Nephron (organoid): ENCODE measurements at regions not wholly inside any gene's neighbourhood (a gene's known extent, or its start where the extent isn't known, plus 50 kb on each side); places are given as distances from the start of the nearest gene placed in this dataset.

Experiments used
- H3K27ac Mint-ChIP-seq, 3 experiments: 2 replicates each; pipeline ENCODE4 v1.8.0; 2020; ENCODE audit warnings: mixed read lengths in 3 of 3, mild to moderate bottlenecking in 2 of 3, moderate library complexity in 1 of 3
- H3K27me3 Mint-ChIP-seq: 2 replicates; pipeline ENCODE4 v1.8.0; 2021; ENCODE audit warnings: low read depth, mild to moderate bottlenecking, moderate library complexity, mixed read lengths
- H3K36me3 Mint-ChIP-seq: 2 replicates; pipeline ENCODE4 v1.8.0; 2020; ENCODE audit warnings: low read depth, mixed read lengths
- H3K4me1 Mint-ChIP-seq: 2 replicates; pipeline ENCODE4 v1.8.0; 2020; ENCODE audit warnings: mixed read lengths
- H3K4me3 Mint-ChIP-seq, 3 experiments: 2 replicates each; pipeline ENCODE4 v1.8.0; 2020; ENCODE audit warnings: mild to moderate bottlenecking in 3 of 3, mixed read lengths in 3 of 3, moderate library complexity in 2 of 3
- H3K9me3 Mint-ChIP-seq: 2 replicates; pipeline ENCODE4 v1.8.0; 2020; ENCODE audit warnings: mixed read lengths
- TF ChIP-seq, protein P1 (sequence below), 3 experiments: fragments of 200-600 bp; sonication (generic); IDR thresholded peaks; one replicate each; pipeline ENCODE4 v1.5.0; 2021; ENCODE audit warnings: antibody characterized with exemption in 3 of 3; ENCODE audit not compliant: unreplicated experiment in 3 of 3

DNA sequence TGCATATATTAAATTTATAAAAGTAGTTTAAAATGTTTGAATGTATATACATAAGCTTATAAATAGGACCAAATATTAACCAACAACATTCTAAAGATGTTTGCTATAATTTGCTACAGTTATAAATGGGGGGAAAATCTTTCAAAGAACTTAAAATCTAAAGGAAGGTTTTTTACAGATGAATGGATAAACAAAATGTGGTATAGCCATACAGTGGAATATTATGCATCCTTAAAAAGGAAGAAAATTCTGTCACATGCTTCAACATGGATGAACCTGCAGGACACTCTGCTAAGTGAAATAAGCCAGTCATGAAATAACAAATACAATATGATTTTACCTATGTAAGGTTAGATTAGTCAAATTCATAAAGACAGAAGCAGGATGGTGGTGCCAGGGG, 75.8 kb downstream of the TMEM17 start:
- Mint-ChIP-seq H3K9me3 (peaks cover 5% of the 10 kb centered on the region), H3K4me3 (no peak overlapping the region), H3K27me3 (no peaks in the 10 kb centered on the region), H3K36me3 (no peaks in the 10 kb centered on the region), H3K27ac (no peak overlapping the region), H3K4me1 (no peaks in the 10 kb centered on the region)
- TF ChIP-seq, protein P1, sequence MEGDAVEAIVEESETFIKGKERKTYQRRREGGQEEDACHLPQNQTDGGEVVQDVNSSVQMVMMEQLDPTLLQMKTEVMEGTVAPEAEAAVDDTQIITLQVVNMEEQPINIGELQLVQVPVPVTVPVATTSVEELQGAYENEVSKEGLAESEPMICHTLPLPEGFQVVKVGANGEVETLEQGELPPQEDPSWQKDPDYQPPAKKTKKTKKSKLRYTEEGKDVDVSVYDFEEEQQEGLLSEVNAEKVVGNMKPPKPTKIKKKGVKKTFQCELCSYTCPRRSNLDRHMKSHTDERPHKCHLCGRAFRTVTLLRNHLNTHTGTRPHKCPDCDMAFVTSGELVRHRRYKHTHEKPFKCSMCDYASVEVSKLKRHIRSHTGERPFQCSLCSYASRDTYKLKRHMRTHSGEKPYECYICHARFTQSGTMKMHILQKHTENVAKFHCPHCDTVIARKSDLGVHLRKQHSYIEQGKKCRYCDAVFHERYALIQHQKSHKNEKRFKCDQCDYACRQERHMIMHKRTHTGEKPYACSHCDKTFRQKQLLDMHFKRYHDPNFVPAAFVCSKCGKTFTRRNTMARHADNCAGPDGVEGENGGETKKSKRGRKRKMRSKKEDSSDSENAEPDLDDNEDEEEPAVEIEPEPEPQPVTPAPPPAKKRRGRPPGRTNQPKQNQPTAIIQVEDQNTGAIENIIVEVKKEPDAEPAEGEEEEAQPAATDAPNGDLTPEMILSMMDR (IDR thresholded peaks at IDR 0.05; ENCODE audit: unreplicated experiment in 3 of 3): no peak

DNA sequence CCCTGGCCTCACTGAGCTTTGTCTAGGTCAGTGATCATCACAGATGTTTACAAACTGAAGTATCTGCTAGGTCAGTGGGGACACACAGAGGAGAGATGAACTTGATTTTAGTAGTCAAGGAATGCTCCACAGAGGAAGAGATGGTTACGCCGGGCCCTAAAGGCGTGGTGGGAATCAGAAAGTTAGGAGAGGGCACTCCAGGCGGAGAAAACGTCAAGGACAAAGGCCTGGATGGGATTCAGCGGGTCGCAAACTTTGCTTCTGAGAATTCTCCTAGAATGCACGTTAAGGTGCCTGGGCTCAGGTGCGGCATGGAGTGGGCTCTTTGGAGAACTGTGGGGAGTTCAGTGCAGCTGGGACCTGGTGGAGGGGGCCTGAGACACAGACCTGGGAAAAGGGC, 78.8 kb downstream of the TMEM17 start:
- H3K27me3 Mint-ChIP-seq: no peaks in the 10 kb centered on the region
- TF ChIP-seq, protein P1 (IDR thresholded peaks at IDR 0.05; ENCODE audit: unreplicated experiment in 3 of 3): no peak
- no peak overlapping the region for H3K4me3 Mint-ChIP-seq
- H3K4me1 Mint-ChIP-seq: no peaks in the 10 kb centered on the region
- H3K9me3 Mint-ChIP-seq: peaks cover 5% of the 10 kb centered on the region
- no peak overlapping the region for H3K27ac Mint-ChIP-seq
- no peaks in the 10 kb centered on the region for H3K36me3 Mint-ChIP-seq

DNA sequence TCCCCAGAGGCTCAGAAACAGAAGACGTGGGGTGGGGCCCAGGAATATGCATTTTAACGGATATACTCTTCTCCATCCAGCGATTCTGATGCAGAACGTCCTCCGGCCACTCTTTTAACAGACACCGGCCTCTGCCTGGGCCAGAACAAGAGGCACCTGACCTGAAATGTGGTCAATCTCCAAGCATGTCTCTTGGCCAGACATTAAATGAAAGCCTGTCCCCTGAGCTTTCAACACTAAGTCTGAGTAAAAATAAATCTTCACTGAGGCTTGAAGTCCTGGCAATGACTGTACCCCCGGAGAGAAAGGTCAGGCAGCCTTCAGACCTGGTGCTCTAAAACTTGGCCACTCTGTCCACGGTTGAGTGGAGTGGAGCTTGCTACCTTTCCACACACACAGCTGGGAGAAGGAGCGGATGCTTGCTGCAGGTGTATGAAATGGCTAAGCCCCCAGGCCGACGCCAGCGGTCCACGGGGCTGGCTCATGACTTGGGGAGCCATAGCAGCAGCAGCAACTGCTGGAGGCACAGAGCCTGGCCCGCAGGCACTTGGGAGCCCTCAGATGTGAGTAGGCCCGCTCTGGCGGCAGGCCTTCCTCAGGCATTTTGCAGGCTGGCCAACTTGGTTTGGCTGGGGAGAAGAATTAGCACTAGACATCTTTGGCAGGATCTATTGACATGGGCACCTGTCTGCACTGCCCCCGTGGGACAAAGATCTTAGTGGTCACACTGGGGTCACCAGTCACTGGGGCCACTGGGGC, 79.7 kb downstream of the TMEM17 start:
- peak overlapping the region in 1 of 3 experiments; percentile 25 for H3K27ac Mint-ChIP-seq
- H3K27me3 Mint-ChIP-seq: no peaks in the 10 kb centered on the region
- TF ChIP-seq, protein P1 (IDR thresholded peaks at IDR 0.05; ENCODE audit: unreplicated experiment in 3 of 3): no peak
- no peak overlapping the region for H3K4me3 Mint-ChIP-seq
- no peaks in the 10 kb centered on the region for H3K4me1 Mint-ChIP-seq
- peaks cover 11% of the 10 kb centered on the region for H3K9me3 Mint-ChIP-seq
- H3K36me3 Mint-ChIP-seq: no peaks in the 10 kb centered on the region

DNA sequence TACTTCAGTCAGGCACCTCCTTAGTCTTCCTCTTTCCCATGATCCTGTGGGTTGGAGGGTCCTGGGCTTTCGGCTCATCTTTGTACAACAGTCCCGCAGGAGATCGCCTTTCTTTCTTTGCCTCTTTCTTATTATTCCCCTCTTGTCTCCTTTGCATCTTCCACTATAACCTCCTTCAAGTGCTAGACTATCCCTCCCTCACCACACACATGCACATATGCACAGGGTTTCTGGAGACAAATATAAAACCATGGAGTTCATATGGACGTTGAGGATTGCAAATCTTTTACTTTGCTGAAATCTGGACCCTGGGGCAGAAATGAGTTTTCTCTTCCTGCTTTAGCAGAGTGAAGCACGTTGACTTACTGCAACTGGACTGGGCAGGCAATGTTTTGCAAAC, 80.3 kb downstream of the TMEM17 start:
- H3K27ac Mint-ChIP-seq: no peak overlapping the region
- peaks cover 13% of the 10 kb centered on the region for H3K9me3 Mint-ChIP-seq
- no peaks in the 10 kb centered on the region for H3K36me3 Mint-ChIP-seq

DNA sequence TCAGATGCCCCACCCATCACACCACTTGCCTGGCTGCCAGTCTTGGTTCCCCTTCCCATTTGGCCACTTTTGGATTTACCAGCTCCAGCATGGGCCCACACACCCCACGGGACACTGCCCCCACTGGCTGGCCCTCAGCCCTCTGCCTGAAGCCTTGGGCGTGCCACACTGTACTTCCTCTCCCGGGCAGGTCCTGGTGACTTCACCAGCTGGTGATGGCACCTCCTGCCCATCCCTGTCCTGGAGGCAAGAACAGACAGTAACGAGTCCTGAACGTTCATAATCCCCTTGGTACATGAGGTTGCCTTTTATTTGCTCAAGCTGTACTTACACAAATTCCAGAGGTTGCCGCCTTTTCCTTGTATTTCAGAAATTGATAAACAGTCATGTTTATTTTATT, 81.1 kb downstream of the TMEM17 start:
- no peaks in the 10 kb centered on the region for H3K27me3 Mint-ChIP-seq
- no peak overlapping the region for H3K27ac Mint-ChIP-seq
- TF ChIP-seq, protein P1 (IDR thresholded peaks at IDR 0.05; ENCODE audit: unreplicated experiment in 3 of 3): no peak
- no peak overlapping the region for H3K4me3 Mint-ChIP-seq
- H3K9me3 Mint-ChIP-seq: peaks cover 14% of the 10 kb centered on the region
- H3K36me3 Mint-ChIP-seq: no peaks in the 10 kb centered on the region
- H3K4me1 Mint-ChIP-seq: no peaks in the 10 kb centered on the region

More for the DNA sequence above, 80.3 kb downstream of the TMEM17 start:
- Mint-ChIP-seq H3K4me1 (no peaks in the 10 kb centered on the region), H3K27me3 (no peaks in the 10 kb centered on the region), H3K4me3 (no peak overlapping the region)
- TF ChIP-seq, protein P1 (IDR thresholded peaks at IDR 0.05; ENCODE audit: unreplicated experiment in 3 of 3): no peak

DNA sequence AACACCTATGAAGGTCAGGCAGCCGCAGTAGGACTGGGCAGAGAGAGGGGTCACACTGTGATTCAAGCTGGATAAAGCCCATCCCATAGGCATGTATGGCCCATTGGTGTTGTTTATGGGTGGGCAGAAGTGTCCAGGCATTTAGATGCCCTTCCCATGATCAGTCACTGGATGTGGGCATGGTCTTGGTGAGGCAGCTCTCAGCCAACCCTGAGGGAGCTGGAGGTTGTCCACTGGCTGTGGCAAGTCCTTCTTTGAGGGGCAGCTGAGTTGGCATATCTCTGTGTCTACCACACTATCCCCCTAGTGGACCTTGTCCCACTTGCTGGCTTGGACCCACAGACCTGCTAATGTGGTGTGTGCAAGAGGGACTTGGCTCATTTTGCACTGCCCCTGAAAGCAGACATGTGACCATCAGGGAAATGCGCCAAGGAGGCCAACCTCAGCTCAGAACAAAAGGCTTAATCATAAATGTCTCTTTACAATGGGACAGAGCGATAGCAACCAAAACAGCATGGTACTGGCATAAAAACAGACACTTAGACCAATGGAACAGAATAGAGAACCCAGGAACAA, 82.0 kb downstream of the TMEM17 start:
- Mint-ChIP-seq H3K36me3 (no peaks in the 10 kb centered on the region), H3K9me3 (peaks cover 20% of the 10 kb centered on the region), H3K27ac (no peak overlapping the region), H3K4me3 (no peak overlapping the region), H3K4me1 (no peaks in the 10 kb centered on the region), H3K27me3 (no peaks in the 10 kb centered on the region)
- TF ChIP-seq, protein P1 (IDR thresholded peaks at IDR 0.05; ENCODE audit: unreplicated experiment in 3 of 3): no peak
